ENCODE measurements at regions not wholly inside any gene's neighbourhood (a gene's known extent, or its start where the extent isn't known, plus 50 kb on each side); places are given as distances from the start of the nearest gene placed in this dataset.
"Not testable (repeated sequence)": the region's sequence is repeated elsewhere in the genome, so short reads cannot be mapped to it uniquely, and the experiment has no call there.

DNA sequence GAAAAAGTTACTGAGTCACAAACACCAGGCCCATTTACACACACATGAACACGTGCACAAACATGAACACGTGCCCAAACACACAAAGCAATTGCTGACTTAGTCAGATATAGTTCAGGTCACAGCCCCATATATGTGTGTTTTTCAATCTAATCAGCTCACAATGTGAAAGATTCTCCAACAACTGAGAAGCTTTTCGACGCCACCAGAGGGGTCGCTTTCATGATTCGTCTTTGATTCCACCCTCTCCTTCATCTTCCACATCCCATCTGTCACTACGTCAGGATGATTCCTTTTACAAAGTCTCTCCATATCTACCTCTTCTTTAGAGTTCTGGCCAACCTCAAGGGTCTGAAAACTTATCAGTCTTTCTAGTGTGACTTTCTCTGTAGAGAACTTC, 188.7 kb upstream of the LRRC61 start:
- TF ChIP-seq CTCF, POLR2A (IDR thresholded peaks at IDR 0.05): not testable (repeated sequence)
